H1 (cell line): ENCODE measurements at regions not wholly inside any gene's neighbourhood (a gene's known extent, or its start where the extent isn't known, plus 50 kb on each side); places are given as distances from the start of the nearest gene placed in this dataset.

Source experiments
- ASH2L ChIP-seq: fragments of 200-600, 300-600 bp; sonication (generic); IDR thresholded peaks from one replicate; pipeline ENCODE4 v1.7.1; 2017; ENCODE audit warnings: low read length
- CHD1 ChIP-seq: IDR thresholded peaks from 2 replicates; pipeline ENCODE4 v1.6.1; 2012; ENCODE audit warnings: low read depth, low read length, improper control_type of control experiment
- JUN ChIP-seq: IDR thresholded peaks from 2 replicates; pipeline ENCODE4 v1.6.1; 2011; ENCODE audit warnings: low read depth, mild to moderate bottlenecking, improper control_type of control experiment, low read length
- KDM5A ChIP-seq: fragments of 200-600 bp; IDR thresholded peaks from 2 replicates; pipeline ENCODE4 v1.7.1; 2012; ENCODE audit warnings: mild to moderate bottlenecking, low read length, inconsistent platforms, mixed read lengths
- RXRA ChIP-seq: IDR thresholded peaks from 2 replicates; pipeline ENCODE4 v1.6.1; 2011; ENCODE audit warnings: low read depth, mild to moderate bottlenecking, low read length, moderate library complexity; ENCODE audit not compliant: insufficient read depth
- SIN3A ChIP-seq, 2 experiments: IDR thresholded peaks in 1 of 2; conservative IDR thresholded peaks in 1 of 2; 2 replicates each; pipeline ENCODE4 v1.6.1; 2011 to 2012; ENCODE audit warnings: low read length in 2 of 2, improper control_type of control experiment in 1 of 2, low read depth in 1 of 2, mild to moderate bottlenecking in 1 of 2
- SP1 ChIP-seq: IDR thresholded peaks from 2 replicates; pipeline ENCODE4 v1.6.1; 2011; ENCODE audit warnings: low read depth, low read length
- TBP ChIP-seq: IDR thresholded peaks from 2 replicates; pipeline ENCODE4 v1.6.1; 2011; ENCODE audit warnings: low read depth, low read length, improper control_type of control experiment
- TEAD4 ChIP-seq: IDR thresholded peaks from 2 replicates; pipeline ENCODE4 v1.6.1; 2012; ENCODE audit warnings: low read depth, low read length, inconsistent platforms, mixed read lengths
- TF ChIP-seq, protein P1 (sequence below): fragments of 300-600 bp; sonication (generic); IDR thresholded peaks from 2 replicates; pipeline ENCODE4 v1.7.1; 2012; ENCODE audit warnings: low read length, moderate library complexity, mild to moderate bottlenecking, inconsistent platforms; ENCODE audit not compliant: insufficient replicate concordance

DNA sequence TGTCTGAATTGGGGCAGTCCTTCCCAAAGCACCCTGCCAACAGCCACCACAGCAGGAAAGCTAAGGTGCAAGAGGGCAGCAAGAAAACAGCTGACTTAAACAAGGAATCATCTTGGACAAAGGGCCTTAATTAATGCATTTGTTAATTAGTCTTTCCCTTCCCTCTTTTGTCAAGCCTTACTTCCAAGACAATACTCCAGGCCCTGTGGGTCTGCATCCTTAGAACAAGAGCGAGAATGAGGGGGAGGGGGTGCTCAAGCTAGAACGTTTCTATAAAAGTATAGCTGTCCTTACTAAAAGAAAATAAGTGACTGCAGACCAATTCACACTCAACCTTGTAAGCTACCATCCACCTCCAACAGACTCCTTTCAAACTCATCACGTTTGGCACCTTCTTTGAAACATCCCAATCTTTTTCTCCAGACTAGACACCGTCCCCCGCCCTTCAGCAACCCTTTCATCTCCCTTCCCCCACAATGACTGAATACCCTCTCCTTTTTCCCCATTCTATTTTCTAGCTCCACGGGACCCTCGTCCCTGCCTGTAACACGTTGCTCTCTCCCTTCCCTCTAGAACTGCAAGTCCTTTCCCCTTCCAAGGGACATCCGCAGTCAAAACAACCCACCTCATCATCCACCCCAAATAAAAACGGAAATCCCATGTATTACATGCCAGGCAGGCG, 85.7 kb upstream of the RNF38 start (continued):
- TF ChIP-seq, protein P1, sequence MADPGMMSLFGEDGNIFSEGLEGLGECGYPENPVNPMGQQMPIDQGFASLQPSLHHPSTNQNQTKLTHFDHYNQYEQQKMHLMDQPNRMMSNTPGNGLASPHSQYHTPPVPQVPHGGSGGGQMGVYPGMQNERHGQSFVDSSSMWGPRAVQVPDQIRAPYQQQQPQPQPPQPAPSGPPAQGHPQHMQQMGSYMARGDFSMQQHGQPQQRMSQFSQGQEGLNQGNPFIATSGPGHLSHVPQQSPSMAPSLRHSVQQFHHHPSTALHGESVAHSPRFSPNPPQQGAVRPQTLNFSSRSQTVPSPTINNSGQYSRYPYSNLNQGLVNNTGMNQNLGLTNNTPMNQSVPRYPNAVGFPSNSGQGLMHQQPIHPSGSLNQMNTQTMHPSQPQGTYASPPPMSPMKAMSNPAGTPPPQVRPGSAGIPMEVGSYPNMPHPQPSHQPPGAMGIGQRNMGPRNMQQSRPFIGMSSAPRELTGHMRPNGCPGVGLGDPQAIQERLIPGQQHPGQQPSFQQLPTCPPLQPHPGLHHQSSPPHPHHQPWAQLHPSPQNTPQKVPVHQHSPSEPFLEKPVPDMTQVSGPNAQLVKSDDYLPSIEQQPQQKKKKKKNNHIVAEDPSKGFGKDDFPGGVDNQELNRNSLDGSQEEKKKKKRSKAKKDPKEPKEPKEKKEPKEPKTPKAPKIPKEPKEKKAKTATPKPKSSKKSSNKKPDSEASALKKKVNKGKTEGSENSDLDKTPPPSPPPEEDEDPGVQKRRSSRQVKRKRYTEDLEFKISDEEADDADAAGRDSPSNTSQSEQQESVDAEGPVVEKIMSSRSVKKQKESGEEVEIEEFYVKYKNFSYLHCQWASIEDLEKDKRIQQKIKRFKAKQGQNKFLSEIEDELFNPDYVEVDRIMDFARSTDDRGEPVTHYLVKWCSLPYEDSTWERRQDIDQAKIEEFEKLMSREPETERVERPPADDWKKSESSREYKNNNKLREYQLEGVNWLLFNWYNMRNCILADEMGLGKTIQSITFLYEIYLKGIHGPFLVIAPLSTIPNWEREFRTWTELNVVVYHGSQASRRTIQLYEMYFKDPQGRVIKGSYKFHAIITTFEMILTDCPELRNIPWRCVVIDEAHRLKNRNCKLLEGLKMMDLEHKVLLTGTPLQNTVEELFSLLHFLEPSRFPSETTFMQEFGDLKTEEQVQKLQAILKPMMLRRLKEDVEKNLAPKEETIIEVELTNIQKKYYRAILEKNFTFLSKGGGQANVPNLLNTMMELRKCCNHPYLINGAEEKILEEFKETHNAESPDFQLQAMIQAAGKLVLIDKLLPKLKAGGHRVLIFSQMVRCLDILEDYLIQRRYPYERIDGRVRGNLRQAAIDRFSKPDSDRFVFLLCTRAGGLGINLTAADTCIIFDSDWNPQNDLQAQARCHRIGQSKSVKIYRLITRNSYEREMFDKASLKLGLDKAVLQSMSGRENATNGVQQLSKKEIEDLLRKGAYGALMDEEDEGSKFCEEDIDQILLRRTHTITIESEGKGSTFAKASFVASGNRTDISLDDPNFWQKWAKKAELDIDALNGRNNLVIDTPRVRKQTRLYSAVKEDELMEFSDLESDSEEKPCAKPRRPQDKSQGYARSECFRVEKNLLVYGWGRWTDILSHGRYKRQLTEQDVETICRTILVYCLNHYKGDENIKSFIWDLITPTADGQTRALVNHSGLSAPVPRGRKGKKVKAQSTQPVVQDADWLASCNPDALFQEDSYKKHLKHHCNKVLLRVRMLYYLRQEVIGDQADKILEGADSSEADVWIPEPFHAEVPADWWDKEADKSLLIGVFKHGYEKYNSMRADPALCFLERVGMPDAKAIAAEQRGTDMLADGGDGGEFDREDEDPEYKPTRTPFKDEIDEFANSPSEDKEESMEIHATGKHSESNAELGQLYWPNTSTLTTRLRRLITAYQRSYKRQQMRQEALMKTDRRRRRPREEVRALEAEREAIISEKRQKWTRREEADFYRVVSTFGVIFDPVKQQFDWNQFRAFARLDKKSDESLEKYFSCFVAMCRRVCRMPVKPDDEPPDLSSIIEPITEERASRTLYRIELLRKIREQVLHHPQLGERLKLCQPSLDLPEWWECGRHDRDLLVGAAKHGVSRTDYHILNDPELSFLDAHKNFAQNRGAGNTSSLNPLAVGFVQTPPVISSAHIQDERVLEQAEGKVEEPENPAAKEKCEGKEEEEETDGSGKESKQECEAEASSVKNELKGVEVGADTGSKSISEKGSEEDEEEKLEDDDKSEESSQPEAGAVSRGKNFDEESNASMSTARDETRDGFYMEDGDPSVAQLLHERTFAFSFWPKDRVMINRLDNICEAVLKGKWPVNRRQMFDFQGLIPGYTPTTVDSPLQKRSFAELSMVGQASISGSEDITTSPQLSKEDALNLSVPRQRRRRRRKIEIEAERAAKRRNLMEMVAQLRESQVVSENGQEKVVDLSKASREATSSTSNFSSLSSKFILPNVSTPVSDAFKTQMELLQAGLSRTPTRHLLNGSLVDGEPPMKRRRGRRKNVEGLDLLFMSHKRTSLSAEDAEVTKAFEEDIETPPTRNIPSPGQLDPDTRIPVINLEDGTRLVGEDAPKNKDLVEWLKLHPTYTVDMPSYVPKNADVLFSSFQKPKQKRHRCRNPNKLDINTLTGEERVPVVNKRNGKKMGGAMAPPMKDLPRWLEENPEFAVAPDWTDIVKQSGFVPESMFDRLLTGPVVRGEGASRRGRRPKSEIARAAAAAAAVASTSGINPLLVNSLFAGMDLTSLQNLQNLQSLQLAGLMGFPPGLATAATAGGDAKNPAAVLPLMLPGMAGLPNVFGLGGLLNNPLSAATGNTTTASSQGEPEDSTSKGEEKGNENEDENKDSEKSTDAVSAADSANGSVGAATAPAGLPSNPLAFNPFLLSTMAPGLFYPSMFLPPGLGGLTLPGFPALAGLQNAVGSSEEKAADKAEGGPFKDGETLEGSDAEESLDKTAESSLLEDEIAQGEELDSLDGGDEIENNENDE = peak; percentile 40
- TF ChIP-seq SP1 (peak; percentile 45; the same call in 1 of the 2 replicates), CHD1 (peak; percentile 58; the same call in 1 of the 2 replicates), TBP (0 out of 2 replicates have a peak, but pooled peaks have one; percentile 12), KDM5A (no peak), ASH2L (peak; percentile 56), JUN (no peak), SIN3A (conservative IDR thresholded peaks at IDR 0.05 in 1 of 2, IDR thresholded peaks at IDR 0.05 in 1 of 2; ENCODE audit: low read depth in 1 of 2, low read length in 2 of 2) (0 out of 4 replicates have a peak, but pooled peaks of 1 of the 2 experiments have one; percentile 17), TEAD4 (0 out of 2 replicates have a peak, but pooled peaks have one; percentile 0), RXRA (no peak)
